Glomerular endothelial cell (primary cell): ENCODE measurements at regions not wholly inside any gene's neighbourhood (a gene's known extent, or its start where the extent isn't known, plus 50 kb on each side); places are given as distances from the start of the nearest gene placed in this dataset.

ENCODE experiments used
- DNase-seq: peaks from one replicate; pipeline ENCODE4 v3.0.0-alpha.2; 2011; ENCODE audit warnings: low read depth, low spot score; ENCODE audit errors: extremely low read depth

DNA sequence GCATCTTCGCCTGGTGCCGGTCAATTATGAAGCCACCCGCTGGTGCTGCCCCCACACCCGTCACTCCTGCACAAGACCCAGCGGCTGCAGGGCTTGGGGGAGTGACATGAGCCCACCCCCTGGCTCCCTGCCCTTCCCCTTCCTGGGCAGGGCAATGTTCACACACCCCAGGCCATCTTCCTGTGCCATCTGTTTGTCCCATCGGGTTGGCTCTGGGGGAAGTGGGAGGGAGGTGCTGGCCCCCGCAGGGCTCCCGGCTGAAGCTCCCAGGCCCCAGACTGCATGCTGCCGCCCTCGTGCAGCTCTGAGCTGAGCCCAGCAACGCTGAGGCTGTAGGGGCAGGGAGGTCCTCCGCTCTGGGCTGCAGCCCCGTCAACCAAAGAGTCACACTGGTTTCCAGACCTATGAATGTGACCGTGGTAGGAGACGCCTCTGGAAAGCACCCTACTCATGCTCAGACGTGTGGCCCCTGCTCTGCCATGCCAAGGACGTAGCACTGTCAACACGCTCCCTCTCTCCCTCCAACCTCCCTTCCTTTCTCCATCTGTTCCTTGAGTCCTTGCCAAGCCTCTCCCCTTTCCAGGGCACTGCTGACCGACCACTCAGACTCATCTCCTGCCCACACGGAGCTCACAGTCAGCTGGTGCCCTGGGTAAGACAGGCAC lies 140.4 kb downstream of the ENGASE start:
- no peak for DNase-seq

DNA sequence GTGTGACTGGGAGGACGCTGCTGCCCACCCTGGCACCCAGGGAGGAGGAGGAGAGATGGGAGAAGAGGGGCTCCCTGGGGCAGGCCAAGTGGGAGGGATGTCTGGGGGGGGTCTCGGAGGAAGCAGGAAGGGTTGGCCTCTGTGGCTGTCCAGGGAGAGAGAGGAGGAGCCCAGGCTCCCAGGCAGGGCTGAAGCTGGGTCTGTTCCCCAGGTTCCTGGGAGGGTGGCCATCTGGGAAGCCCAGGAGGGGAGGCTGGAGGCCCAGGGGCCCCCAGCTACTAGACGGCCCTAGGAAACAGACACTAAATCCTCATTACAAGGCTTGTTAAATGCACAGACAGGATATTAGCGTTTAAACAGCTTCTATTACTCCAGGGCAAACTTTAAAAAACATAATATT lies 139.8 kb downstream of the ENGASE start:
- DNase-seq: no peak

DNA sequence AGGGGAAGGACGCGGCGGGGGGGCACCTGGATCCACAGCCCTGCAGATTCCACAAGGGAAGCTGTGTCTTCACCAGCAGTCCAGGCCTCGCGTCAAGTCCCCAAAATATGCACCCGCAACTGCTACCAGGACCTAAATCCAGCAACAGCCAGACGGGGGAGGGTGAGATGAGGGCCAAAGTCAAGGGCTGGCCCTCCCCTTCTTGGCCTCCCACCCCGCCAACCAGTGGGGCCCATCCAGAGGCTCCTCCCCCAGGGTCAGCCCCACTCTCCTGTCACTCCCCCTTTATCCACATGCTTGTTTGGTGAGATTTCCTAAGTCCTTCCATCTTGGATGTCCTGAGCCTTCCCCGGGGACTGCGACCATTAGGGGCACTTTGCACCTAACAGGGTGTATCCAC lies 138.7 kb downstream of the ENGASE start:
- DNase-seq: no peak

DNA sequence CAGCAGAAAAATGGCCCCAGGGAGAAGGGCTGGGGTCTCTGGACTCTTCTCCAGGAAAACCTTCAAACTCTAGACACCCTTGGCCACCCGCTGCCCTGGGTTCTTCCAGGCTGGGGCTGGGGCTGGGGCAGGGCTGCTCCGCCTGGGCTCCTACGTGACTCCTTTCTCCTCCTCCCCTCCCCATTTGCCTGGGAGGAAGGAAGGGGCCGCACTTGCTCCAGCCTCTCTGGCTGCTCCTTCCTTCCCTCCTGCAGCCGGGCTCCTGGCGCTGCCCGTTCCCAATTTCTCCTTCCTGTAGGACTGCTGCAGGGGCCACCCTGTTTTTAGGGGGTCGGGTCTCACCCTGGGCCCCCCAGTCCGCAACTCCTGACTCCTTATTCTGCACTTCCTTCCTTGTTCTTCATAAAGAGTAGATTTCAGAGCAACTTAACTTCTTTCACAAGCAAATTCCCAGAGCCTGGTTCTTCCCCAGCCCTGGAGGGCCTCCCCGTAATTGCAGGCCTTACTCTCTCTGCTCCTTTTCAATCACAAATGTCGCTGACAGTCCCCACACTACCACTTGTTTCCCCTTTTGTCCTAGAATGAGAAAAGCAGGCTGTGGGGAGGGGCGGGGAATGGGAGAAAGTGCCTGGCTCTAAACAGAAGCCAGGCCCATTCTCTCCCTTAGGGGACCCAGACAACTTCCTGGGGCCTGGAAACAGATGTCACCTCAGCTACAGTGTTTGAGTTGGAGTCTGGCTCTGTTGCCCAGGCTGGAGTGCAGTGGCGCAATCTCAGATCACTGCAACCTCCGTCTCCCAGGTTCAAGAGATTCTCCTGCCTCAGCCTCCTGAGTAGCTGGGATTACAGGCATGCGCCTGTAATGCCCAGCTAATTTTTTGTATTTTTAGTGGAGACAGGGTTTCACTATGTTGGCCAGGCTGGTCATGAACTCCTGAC lies 137.8 kb downstream of the ENGASE start:
- DNase-seq: no peak

DNA sequence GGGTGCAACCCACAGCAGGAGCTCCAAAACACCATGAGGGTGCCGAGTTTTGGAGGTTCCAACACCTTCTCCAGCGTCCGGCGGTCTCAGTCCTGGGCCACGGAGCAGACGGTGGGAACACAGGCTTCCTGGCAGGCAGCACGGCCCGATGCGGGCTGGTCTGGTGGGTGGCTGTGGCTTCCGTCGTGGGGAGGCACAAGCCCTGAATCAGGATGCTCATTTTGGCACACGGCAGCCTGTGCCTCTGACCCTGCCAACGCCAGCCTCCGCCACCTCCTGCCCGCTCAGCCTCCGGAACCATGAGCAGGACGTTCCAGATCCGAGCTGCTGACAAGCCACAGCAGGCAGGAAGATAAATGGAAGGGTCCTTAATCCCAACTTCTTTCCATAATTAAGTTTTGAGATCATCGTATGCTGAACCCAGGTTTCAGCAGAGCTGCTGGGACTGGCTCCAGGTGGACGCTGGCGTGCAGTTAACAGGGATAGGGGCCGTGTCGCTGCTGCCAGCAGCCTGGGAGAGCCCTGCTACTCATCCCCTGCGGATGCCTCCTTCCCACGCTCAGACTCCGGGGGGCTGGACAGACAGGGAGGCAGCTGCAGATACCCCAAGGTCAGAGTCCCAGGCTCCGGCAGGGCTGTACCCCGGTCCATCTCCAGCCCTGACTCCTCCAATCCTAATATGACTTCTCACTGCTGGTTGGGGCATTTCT lies 136.6 kb downstream of the ENGASE start:
- DNase-seq: no peak

DNA sequence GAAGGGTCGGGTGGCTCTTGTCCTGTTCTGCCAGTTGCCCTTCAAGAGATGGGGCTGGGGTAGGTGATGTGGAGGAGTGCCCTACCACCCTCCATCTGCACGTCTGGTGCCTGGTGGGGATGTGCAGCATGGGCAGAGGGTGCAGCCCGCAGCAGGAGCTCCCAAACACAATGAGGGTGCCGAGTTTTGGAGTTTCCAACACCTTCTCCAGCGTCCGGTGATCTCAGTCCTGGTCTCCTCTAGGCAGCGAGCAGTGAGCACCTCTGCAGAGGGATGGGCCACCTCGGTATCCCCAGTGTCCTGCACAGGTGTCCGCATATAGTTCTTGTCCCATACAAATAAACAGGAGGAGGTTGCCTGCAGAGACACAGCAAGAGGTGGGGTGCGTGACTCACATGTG lies 136.0 kb downstream of the ENGASE start:
- no peak for DNase-seq

DNA sequence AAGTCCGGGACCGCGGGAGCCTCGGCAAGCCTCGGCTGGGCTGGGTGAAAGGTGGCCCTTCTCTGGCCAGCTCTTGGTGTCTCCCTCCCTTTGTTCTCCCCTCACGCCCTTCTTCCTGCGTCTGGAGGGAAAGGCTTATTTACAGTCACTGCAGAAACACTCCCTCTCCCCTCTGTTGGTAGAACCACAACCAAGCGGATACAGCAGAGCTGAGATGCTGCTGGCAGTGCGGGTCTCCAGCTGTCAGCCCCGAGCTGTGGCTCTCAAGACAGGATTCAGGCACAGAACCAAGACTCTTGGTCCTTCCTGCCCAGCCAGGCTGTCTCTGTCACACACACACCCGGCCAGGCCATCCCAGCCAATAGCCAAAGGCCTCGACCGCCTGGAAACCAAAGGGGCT lies 133.3 kb downstream of the ENGASE start:
- DNase-seq: no peak

DNA sequence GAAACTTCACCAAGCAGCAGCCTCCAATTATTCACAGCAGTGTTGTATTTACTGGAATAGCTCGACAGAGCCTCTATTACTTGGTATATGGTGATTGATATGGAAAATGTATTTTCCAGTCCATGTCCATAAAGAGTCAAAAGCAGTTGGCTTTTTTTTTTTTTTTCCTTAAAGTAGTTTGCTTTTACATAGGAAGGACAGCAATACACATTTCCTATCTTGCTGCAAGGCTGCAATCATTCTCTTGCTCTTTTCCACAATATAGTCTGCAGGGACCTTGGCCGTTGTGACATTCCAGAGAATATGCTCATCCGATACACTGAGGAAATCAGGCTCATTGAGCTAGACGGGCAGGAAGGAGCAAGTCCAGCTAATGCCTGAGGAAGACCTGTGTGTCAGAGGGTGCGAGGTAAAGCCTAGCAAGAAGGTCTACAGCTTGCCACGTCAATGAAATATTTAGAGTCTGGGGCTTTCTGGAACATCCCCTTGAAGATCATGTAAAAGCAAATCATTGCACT lies 131.1 kb downstream of the ENGASE start:
- no peak for DNase-seq

DNA sequence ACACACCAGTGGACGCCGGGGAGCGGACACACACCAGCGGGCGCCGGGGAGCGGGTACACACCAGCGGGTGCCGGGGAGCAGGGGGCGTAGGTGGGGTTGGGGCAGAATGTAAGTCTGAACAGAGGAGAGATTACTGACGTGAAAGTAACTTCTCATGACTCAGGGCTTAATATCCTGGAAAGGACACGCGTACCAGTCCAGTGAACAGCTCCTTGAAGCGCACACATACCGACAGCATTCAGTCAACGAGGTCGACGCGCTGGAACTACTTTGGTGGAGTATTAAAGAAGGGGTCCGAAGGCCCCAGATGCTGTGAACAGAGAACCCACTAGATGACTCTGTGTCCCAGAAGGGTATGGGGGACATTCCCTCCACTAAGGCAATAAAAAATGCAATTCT lies 129.6 kb downstream of the ENGASE start:
- DNase-seq: no peak

DNA sequence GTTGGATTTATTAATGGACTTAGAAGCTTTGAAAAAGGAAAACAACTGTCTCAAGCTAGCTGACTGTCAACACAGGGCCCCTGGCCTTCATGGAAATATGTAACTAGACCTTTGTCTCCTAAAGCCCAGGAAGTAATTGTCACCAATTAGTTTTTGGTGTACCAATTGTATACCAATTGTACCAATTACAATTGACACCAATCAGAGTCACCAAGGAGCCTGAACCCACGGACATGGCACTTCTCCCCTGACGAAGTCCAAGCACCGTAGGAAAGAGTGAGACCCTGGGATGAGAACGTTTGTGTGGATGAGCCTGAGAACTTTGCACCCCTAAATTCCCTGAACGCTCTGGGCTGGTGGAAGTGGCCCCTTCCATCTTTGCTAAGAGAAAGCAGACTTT lies 129.0 kb downstream of the ENGASE start:
- DNase-seq: no peak

DNA sequence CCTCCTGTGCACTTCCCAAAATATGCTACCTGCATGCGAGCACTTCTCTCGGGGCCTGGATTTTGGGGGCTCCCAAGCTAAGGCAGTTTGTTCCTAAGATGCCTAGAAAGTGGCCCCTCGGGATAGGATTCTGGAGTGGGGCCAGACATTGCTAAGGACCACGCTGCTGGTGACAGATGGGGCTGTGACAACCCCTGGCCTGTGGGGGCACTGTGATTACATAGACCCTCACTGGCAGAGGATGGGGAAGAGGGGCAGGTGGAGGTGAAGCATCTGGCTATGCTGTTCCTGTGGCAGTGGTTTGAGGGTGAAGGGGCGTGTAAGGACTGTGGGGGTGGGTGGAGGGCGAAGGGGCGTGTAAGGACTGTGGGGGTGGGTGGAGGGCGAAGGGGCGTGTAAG lies 128.4 kb downstream of the ENGASE start:
- no peak for DNase-seq

DNA sequence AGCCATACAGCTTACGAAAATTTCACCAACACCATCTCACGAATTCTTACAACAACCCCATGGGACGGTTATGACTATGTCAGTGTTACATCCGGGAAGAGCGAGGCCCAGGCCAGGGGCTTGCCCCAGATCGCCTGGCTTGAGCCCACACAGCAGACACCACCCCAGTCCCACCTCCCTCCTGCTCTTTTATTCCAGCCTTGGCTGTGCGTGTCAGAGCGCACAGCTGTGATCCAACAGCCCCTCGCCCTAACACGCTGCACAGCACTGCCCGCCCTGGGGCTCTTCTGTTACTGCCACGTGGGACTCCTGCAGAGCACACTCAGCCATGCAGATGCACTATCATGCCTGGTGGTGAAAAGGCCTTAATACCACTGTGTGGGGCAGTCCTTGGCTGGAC lies 127.9 kb downstream of the ENGASE start:
- DNase-seq: no peak

DNA sequence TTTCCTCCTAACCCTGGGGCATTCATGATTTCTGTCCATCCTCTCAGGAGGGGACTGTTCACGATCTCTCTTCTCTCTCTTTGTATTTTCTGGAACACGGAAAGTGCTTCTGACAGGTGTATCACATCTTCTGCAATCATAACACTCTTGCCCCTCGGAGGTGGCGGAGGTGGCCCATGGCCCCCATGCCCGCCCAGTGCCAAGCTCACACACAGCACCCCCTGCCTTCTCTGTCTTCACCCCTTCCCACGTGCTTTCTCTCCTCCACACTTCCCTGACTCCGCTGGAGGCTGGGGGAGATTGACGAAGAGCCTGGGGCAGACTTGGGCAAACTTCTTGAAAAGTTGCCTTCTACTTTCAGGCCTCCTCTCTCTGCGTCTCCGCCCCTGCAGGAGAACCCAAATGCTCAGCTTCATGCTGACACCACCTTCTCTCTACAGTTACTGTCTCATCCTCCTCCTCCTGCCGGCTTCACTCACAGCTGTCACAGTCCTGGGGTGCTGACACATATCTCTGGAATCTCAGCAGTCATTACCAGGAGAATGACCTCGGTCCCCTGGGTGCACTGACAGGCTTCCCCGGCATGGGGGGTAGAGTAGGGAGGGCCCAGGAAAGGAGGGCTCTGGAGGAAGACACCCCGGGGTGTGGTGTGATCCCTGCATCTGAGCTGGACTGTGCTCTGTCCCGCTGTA lies 127.1 kb downstream of the ENGASE start:
- DNase-seq: no peak

DNA sequence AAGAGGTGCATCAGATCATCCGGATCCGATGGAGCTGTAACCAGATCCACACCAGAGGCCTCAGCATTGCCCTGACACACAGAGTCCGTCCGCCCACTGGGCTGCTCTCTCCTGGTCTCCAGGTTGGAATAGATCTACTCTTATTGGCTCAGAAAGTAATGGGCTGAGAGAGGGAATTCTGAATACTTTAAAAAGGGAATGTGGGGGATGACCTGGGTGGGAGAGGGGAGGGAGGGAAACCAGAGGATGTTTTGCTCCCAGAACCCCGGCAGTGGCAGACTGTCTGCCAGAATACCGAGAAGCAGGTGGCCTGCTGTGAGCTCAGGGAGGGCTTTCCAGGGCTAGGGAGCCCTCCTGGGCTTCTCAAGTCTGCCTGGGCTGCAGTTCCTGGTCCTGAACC lies 126.5 kb downstream of the ENGASE start:
- no peak for DNase-seq

DNA sequence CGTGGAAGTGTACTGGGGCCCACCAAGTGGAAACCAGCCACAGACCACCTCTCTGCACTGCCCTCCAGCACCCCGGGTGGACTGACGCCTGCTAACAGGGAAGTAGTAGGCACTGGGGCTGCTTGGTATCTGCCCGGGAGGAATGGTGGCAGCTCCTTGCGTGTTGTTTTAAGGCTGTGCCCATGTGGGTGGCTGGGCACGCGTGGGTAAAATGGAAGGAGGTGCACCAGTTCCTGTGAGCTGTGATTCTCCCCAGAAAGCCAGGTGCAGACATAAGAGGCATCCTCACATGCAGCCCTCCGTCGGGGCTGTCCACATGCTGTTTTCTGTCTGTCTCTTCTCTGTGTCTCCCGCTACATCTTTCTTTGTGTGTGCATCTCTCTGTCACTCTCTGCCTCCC lies 122.3 kb downstream of the ENGASE start:
- no peak for DNase-seq

DNA sequence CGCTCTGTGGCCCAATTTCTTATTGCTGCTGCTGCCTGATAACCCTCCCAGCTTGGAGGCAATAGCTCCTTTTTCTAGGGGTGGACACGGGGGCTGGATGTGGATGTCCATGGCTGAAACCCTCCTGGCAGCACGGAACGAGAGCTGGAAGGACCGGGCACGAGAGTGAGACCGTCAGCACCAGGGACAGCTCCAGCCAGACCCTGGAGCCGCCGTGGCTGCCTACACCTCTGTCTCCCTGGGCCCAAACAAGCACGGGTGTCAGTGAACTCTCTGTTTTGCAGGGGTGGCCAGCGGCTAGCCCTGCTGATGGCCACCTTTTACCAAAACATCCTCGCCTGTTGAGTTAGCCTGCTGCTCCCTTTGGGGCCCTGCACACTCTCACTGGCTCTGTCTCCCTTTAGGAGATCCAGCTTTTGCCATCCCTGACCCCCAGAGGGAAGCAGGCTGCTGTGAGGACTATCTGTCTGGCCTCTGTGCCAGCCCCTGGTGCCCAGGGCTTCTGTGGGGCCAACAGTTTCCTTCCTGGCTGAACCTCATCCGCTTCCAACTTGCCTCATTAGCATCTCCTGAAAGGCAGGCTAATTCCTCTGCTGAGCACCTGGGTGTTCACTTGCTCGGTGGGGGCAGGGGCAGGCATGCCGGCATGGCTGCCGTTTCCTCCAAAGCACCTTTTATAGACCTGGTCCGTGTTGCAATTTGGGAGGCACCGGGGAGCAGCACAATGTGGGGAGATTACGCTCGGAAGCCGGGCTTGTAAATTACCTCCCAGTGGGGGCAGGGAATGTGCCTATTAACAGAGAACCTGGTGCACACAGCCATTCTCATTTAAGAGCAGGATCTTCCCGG lies 118.1 kb downstream of the ENGASE start:
- DNase-seq: no peak

DNA sequence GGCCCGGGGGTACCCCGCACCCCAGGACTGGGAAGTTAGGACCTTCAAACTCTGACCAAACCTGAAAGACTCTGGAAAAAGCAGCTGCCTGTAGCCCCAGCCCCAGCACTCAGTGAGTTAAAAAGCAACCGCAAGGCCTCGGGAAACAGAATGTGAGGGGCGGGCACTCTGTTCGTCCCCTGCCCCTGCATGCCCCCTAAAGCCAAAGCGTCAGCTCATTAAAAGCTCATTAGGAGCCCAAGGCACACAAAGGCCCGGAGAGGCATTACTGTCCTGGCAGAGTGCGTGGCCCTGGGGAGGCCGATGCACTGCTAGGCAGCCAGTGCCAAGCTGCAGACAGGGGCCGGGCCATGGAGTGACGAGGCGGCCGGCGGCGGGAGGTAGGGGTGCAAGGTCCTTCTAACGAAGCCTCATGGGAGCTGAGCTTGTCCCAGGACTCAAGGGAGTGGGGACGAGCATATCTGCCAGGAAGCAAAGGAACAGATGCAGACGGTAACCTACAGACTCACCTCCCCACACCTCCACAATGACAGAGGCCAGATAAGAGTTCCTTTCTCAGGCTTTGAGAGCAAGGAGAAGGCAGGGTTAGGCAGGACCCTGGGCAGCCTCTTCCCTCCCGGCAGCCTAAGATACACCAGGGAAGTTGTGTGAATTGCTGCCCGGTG lies 116.8 kb downstream of the ENGASE start:
- DNase-seq: no peak

DNA sequence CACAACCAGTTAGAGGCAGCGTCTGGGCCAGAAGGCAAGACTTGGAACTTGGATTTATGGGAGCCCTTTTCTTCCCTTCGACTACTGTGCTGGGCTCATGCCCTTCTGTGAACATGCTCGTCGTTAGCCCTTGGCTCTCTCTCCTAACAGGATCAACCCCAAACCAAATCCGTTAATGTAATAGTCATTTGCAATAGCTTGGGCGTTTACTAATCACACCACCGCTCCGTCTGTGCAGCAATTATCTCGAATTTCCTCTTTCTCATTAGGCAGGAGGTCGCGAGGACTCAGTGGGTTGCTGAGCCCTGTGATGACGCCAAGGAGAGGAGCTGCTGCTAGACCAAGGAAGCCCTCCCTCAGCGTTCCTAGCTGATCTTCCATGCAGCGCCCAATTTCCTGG lies 114.7 kb downstream of the ENGASE start:
- no peak for DNase-seq

DNA sequence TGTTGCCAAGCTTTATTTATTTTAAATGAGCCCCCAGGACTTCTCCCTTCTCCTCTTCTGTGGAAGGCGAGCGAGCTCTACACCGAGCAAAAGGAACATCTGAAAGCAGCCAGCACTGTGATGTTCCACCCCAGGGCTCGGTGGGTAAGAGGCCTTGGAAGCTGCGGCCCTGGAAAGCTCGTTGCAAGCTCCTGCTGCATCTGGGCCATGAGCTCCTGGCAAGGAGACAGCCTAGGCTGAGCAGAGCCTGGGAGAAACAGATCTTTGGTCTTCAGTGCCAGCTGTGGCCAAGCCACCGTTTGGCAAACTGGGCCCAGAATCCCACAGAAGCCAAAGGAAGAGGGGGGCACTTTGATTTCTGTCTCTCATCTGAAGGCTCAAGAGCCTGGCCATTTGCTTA lies 114.1 kb downstream of the ENGASE start:
- DNase-seq: no peak
